Ishikawa (cell line): ENCODE measurements at regions not wholly inside any gene's neighbourhood (a gene's known extent, or its start where the extent isn't known, plus 50 kb on each side); places are given as distances from the start of the nearest gene placed in this dataset.

Experiments
- CEBPB ChIP-seq: IDR thresholded peaks from 2 replicates; pipeline ENCODE4 v1.6.1; 2012
- CREB1 ChIP-seq: IDR thresholded peaks from 2 replicates; pipeline ENCODE4 v1.6.1; 2012; ENCODE audit warnings: low read depth
- EGR1 ChIP-seq: IDR thresholded peaks from 2 replicates; pipeline ENCODE4 v1.6.1; 2012
- EP300 ChIP-seq: IDR thresholded peaks from 2 replicates; pipeline ENCODE4 v1.6.1; 2012; ENCODE audit warnings: borderline replicate concordance
- FOXM1 ChIP-seq: IDR thresholded peaks from 2 replicates; pipeline ENCODE4 v1.6.1; 2012; ENCODE audit warnings: low read depth, borderline replicate concordance
- MAX ChIP-seq: IDR thresholded peaks from 2 replicates; pipeline ENCODE4 v1.6.1; 2012
- NFIC ChIP-seq: IDR thresholded peaks from 2 replicates; pipeline ENCODE4 v1.6.1; 2012
- RAD21 ChIP-seq: IDR thresholded peaks from 2 replicates; pipeline ENCODE4 v1.6.1; 2012; ENCODE audit warnings: low read depth
- REST ChIP-seq: IDR thresholded peaks from 2 replicates; pipeline ENCODE4 v1.6.1; 2012; ENCODE audit warnings: low read depth, mild to moderate bottlenecking
- TAF1 ChIP-seq: IDR thresholded peaks from 2 replicates; pipeline ENCODE4 v1.6.1; 2012; ENCODE audit warnings: low read depth, mild to moderate bottlenecking
- TCF12 ChIP-seq: IDR thresholded peaks from 2 replicates; pipeline ENCODE4 v1.6.1; 2012; ENCODE audit warnings: low read depth
- TEAD4 ChIP-seq: IDR thresholded peaks from 2 replicates; pipeline ENCODE4 v1.6.1; 2012
- YY1 ChIP-seq: IDR thresholded peaks from 2 replicates; pipeline ENCODE4 v1.6.1; 2012; ENCODE audit warnings: low read depth
- TF ChIP-seq, protein P1 (sequence below): IDR thresholded peaks from 2 replicates; pipeline ENCODE4 v1.6.1; 2012

- no peak for TF ChIP-seq RAD21
- TF ChIP-seq REST, result no peak
- no peak for TF ChIP-seq CREB1
- TF ChIP-seq, protein P1, sequence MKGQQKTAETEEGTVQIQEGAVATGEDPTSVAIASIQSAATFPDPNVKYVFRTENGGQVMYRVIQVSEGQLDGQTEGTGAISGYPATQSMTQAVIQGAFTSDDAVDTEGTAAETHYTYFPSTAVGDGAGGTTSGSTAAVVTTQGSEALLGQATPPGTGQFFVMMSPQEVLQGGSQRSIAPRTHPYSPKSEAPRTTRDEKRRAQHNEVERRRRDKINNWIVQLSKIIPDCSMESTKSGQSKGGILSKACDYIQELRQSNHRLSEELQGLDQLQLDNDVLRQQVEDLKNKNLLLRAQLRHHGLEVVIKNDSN, result no peak
- TF ChIP-seq TAF1, result no peak
- TF ChIP-seq MAX, result no peak
- TF ChIP-seq EP300, result no peak
- no peak for TF ChIP-seq CEBPB
- no peak for TF ChIP-seq TEAD4
- no peak for TF ChIP-seq TCF12
- TF ChIP-seq NFIC, result no peak
- TF ChIP-seq YY1, result no peak
- no peak for TF ChIP-seq FOXM1
- TF ChIP-seq EGR1, result no peak
Measured at GRCh38 chr12:61939977-61940376, 320.2 kb upstream of the USP15 start.
